ENCODE measurements at regions not wholly inside any gene's neighbourhood (a gene's known extent, or its start where the extent isn't known, plus 50 kb on each side); places are given as distances from the start of the nearest gene placed in this dataset.

GRCh38 chr4:81522711-81523110, 51.0 kb upstream of the RASGEF1B start:
- DNase-seq = no peak

DNA sequence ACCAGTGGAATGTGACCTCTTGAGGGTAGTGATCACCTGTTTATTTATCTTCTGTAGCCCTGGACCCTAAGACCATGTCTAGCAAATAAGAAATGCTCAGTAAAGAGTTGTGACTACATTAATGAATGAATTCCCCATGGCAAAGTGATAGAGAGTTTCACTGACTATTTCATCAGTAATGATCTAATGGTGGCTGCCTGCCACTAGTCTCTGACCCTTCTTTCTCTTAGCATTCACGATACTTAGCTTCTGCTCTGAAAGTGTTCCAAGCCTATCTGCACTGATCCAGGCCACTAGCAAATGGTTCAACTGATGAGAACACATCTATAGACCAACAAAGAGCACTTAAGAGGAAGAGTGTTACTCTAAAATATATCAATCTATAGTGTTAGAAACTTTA, 50.0 kb upstream of the RASGEF1B start:
- no peak for DNase-seq
